Stimulated activated CD4-positive, alpha-beta T cell treated with anti-CD3 and anti-CD28 coated beads, Interleukin-15, amount 100 ng/mL, for 48 hours (primary cell): ENCODE measurements at regions not wholly inside any gene's neighbourhood (a gene's known extent, or its start where the extent isn't known, plus 50 kb on each side); places are given as distances from the start of the nearest gene placed in this dataset.
"Not testable (repeated sequence)": the region's sequence is repeated elsewhere in the genome, so short reads cannot be mapped to it uniquely, and the experiment has no call there.

Source experiments
- DNase-seq, 2 donors: peaks; one replicate each; pipeline ENCODE4 v3.0.0-alpha.2; 2020; ENCODE audit warnings: low read depth in 2 of 2

DNA sequence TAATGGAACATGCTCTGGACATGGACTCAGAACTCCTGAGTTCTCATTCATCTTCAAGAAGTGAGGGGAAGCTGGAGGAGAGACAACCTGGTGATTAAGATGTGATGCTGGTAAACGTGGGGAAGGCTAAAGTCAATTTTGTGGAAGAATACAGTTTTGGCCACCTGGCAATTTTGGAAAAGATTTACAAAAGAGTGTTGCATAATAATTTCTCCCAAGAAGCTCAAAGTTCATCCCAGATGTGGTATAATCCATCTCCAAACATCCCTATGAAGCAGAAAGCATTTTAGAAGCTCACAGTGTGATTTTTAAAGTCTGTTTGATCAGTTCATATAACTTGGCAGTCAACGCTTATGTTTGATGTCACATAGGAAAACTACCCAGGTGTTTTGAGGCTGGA, 208.7 kb downstream of the LMX1A start:
- DNase-seq: no peak

DNA sequence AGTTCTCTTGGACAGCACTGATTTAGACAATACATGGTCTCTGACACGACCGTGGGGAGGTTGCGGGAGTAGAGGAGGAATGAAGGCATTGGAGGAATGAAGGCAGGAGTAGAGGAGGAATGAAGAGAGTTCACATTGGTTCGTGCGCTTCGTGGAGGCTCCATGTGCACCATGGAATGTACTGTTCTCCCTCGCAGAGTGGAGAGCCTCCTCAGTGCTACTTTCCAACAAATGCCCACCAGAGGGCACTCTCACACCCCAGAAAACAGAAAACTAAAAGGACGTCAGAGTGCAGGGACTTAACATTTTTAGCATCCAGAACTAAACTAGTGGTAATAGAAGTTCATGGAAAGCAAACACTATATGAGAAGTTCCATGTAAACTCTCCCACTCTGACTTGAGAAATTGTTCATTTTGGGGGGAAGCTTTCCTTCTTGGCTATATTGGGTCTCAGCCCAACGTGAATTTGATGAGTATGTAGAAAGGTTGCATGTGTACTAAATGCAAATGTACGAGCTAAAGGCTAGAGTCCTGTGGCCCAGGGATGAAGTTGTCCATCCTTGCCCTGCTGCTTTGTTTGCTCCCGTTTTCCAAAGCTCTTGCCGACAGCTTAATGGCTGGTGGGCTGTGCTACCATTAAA, 211.6 kb downstream of the LMX1A start:
- peak; percentile 0 to 17 for DNase-seq

DNA sequence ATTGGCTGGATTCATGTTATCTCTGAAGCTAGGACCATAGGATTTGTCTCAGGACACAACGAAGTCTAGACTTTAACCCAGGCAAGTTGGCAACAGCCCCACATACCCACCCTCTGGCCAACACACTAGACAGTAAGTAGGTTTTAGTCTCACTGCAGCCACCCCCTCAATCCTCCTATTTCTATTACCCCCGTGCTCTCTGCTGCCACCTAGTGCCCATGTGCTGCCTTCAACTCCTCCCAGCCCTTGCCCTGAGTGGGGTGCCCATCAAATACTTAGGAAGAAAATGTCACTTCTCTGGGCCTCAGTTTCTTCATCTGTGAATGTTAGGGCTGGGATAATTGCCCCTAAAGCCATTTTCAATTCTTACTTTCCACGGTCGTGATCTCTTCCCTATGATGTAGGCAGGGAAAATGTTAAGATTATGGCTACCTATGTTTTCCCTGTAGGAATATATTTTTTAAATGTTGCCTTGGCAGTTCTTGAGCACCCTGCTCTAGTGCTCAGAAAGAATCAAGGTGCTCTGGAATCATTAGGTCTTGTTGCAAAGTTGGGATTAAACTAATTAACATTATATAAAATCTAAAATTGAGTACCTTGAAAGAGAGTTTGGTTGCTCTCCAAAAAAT, 213.0 kb downstream of the LMX1A start:
- DNase-seq: peak in 1 of 2 donors; percentile 4

DNA sequence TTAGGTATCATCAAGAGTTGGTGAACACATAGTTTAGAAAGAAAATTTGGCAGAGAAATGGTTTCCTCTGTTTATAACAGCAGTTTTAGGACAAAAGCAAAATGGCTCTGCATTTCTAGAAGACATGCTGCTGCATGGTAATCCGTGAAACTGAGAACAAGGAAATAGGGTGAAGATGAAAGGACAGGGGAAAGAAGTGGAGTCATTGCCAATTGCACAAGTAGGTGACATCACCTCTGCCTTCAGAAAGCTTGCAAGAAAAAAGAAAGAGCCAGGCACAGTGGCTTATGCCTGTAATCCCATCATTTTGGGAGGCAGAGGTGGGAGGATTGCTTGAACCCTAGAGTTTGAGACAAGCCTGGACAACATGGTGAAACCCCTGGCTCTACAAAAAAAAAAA, 217.6 kb downstream of the LMX1A start:
- no peak for DNase-seq

DNA sequence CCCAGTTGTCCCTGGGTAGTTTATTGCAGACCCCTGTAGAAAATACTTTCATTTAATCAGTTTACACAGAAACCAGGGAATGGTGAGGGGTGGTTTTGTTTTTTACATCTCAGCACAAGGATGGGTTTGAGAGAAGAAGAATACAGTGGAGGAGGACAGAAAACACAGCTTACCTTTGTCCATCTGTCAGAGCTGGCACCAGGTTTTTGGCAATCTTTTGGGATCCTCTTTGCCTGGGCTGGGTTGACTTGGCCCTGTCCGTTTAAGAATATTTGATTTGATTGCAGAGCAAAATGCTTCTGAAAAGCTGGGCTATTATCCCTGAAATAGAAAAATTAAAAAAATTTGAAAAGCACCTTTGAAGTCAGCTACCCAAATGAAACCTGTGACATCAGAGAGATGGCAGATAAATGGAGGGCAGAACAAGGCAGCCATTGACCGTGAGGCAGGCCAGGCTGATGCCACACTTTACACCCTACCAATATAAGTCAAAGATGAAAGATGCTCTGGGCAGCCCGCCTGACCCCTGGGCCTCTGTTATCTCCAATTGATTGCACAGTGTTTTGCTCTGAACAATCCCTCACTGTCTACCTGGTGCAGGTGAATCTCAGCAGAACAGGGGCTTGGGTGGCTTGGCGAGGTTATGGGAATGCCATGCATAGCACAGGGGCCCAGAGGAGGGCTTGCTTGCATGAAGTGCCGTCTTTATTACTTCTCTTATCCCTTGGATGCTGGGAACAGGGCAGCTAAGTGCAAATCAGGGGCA, 218.8 kb downstream of the LMX1A start:
- DNase-seq: no peak

DNA sequence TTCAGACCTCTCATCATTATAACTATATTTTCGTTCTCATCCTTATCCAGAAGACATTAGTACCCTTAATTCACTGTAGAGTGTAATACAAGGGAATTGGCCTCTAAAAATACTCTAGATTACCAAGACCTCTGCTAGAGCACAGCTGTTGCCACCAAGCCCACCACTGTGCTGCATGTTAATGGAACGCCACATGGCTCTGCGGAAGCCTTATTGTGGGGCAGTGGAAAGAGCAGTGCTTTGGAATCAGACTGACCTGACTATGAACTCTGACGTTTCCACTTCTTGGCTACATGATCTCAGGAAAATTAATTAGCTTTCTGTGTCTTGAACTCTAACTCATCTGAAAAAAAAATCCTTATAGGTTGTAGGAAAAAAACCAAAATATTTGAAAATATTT, 222.1 kb downstream of the LMX1A start:
- no peak for DNase-seq

DNA sequence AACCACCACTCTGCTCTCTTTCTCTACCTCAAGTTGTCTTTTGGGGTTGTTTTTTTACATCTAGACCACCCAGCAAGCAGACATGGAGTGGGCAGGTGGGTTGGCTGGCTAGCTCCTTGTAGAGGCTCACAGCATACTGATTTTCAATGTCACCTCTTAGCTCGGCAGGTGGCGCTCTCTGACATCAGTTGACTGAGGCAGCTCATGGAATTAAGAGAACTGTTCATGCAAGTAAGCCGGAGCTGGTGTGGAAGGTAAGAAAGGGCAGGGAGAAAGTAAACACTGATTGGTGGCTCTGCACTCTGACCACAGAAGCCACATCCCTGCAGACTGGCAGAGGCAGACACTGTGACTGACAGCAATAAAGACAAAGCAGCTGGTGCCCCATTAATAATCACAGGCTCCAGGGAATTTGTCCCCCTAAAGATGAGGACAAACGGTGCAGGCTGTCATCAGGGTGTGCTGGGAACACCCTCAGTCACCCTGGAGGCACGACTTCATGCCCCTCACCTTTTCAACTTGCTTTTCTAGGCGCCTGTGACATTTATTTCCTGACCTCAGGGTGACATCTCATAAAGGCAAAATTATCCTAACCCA, 226.8 kb downstream of the LMX1A start:
- DNase-seq: peak; percentile 2 to 14

DNA sequence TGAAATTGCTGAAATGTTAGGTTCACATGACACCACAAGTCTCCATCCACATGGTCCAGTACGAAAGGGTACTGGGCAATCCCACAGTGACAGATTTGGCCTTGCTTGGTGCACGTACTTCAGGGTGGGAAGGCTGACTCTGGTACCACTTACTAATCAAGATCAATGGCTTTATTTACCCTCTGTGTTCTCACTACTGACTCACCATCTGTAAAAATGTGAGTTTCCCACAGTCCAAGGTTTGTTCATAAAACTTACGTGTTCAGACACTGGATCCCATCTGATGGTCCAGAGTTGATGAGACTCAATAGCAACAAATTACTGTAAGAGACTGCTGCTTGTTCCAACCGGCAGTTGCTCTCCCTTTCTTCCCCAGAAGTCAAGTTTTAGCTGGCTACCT, 231.7 kb downstream of the LMX1A start:
- DNase-seq: no peak

DNA sequence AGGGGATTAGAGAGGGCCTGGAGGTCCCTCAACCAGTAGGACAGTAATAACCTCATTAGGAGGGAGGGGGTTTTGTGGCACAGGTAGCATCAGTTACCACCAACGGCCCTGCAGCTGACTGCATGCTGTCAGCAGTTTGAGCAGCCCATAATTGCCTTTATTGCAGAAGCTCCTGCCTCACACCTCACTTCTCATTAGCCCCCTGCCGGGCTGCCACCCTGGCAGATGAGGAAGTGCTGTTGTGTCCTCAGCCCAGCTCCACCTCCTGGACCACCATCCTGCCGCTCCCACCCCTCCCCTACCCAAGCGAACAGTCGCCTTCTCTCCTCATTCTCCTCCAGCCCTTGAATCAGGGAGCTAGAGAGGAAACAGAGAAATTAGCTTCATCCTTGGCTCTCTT, 237.4 kb downstream of the LMX1A start:
- no peak for DNase-seq

DNA sequence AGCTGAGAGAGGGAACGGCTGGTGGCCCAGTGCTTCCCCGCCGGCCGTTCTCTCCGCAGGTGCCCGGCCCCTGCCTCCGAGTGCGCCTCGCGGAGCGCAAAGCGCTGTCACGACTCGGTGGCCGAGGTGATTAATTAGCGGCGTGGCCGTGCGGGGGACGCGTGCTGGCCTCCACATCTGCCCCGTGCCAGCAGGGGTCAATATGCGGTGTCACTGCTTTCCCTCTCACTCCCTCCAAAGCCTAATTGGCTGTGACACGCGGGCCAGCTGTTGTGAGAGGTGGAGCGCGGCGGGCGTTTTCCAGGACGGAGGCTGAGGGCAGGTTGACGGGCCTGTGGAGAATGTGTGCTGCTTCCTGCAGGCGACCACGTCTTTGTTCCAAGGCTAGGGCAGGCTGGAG, 239.0 kb downstream of the LMX1A start:
- no peak for DNase-seq

DNA sequence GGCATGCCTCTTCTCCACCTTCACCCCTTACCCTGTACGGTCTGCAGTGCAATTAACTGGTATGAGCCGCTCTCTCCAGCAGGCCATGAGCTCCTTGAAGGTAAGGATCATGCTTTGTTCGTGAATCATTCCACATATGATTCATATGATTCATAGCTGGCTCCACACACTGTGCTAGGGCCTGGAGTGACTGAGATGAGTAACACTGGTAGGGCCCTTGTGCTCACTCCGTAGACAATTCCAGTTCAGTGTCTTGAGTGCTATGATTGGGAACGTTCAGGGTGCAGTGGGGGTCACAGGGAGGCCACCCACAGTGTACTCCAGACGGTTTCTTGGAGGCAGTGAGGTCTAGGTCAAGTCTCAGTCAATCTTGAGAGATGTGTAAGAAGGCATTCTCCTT, 239.8 kb downstream of the LMX1A start:
- no peak for DNase-seq

DNA sequence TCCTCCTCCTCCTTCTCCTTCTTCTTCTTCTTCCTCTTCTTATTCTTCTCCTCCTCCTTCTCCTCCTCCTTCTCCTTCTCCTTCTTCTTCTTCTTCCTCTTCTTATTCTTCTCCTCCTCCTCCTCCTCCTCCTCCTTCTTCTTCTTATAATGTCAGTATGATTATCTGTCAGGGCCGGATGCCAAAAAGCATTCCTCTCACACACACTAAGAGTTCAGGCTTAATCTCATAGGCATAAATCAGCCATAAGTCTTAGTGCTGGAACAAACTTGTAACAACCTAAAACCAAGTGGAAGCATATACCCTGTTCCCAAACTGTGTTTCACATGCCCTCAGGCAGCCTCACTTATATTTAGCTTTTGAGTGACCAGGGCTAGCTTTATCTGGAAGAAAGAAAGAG, 240.3 kb downstream of the LMX1A start:
- DNase-seq: no peak

DNA sequence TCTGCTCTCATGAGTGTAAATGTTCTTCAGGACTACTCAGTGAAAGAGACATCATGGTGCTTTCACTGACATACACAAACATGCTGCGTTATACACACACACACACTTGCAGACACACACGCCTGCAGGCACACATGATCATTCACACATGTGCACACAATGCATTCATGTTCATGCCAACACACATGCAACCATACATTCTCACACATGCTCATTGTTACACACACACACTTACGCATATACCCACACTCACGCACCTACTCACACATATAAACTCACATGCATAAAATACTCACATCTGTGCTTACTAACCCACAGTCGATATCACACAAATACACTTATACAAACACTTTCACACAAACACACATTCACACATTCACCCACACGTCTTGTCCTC, 241.6 kb downstream of the LMX1A start:
- no peak for DNase-seq

DNA sequence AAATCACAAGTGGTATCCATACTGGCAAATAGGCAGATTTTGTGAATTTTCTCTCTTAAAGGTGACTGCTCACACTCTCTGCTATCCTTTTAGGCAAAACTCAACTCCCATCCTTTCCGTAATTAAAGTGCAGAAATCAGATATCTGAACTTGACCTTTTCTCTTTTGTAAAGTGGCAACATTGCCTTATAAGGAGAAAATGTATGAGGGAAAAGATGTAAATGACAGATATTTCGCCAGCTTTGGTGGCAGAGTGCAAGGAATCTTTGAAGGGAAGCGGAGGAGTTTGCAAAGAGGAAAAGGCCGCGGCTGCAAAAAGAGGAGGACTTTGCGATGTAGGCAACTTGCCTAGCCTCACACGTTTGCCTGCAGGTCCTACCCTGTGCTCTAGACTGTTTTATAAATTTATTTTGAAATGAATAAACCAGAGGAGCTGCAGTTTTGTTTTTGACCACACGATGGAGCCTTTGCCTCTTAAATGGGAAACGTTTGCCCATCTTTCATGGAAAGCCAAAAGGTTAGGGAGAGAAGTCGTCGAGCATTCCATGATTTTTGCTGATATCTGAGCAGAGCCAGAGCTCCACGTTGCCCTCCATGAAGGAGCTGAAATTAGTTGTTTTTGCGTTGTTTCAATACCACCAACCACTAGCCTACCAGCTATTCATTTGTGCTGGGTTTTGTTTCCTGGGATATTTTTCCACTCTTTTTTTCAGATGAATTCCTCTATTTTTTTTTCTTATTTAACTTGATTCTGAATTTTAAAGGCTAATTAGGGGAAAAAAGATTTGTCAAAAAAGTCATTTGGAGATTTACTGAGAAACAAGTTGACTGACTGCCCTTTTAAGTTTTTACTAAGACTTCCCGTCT, 242.3 kb downstream of the LMX1A start:
- DNase-seq: peak in 1 of 2 donors; percentile 3

DNA sequence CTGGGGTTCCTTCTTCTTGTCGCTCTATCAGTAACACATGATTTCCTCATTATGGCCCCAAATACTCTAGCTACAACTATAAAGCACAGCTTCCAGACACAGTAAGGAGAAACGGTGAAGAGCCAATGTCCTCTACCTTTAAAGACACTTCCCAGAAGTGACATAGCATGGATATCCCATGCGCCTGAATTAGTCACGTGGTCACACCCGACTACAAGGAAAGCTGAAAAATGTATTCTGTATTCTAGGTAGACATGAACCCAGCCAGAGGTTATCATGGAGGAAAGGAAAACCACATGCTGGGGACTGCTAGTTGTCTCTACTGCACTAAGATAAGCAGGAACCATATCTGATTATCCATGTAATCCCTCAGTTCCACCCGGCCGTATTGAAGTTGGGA, 244.3 kb downstream of the LMX1A start:
- DNase-seq: no peak

DNA sequence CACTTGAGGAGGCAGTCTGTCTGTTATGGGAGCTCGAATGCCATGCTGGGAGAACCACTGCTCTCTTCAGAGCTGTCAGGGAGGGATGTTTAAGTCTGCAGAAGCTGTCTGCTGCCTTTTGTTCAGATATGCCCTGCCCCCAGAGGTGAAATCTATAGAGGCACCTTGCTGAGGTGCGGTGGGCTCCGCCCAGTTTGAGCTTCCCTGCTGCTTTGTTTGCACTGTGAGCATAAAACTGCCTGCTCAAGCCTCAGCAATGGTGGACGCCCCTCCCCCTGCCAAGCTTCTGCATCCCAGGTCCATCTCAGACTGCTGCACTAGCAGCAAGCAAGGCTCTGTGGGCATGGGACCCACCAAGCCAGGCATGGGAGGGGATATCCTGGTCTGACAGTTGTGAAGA, 247.5 kb downstream of the LMX1A start:
- no peak for DNase-seq

DNA sequence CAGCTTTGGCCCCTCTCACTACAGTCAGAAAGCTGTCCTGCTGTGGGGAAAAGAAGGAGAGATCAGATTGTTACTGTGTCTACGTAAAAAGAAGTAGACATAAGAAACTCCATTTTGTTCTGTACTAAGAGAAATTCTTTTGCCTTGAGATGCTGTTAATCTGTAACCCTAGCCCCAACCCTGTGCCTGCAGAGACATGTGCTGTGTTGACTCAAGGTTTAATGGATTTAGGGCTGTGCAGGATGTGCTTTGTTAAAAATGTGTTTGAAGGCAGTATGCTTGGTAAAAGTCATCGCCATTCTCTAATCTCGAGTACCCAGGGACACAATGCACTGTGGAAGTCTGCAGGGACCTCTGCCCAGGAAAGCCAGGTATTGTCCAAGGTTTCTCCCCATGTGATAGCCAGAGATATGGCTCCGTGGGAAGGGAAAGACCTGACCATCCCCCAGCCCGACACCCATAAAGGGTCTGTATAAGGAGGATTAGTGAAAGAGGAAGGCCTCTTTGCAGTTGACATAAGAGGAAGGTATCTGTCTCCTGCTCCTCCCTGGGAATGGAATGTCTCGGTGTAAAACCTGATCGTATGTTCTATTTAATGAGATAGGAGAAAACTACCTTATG, 263.9 kb downstream of the LMX1A start:
- DNase-seq: not testable (repeated sequence)

DNA sequence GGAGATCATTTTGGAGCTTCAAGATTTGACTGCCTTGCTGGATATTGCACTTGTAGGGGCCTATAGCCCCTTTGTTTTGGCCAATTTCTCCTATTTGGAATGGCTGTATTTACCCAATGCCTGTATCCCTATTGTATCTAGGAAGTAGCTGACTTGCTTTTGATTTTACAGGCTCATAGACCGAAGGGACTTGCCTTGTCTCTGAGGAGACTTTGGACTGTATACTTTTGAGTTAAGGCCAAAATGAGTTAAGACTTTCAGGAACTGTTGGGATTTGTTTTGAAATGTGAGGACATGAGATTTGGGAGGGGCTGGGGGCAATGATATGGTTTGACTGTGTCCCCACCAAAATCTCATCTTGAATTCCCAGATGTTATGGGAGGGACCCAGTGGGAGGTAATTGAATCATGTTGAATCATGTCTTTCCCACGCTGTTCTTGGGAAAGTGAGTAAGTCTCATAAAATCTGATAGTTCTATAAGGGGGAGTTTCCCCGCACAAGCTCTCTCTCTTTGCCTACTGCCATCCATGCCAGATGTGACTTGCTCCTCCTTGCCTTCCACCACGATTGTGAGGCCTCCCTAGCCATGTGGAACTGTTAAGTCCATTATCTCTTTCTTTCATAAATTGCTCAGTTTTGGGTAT, 276.1 kb downstream of the LMX1A start:
- no peak for DNase-seq

DNA sequence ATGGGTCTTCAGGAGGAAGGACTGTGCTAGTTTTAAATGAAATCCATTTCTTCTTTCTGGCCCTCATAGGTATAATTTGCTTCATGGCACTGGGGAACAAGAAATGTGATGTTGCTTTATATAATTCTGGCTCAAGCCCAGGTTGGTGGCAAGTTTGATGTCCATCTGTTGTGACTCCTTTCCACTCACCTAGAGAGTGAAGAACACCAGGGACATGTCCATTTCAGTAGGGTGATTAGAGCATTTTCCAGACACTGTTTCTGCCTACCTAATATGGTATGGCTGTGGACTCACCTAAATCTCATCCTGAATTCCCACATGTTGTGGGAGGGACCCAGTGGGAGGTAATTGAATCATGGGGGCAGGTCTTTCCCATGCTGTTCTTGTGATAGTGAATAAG, 278.1 kb downstream of the LMX1A start:
- DNase-seq: no peak

DNA sequence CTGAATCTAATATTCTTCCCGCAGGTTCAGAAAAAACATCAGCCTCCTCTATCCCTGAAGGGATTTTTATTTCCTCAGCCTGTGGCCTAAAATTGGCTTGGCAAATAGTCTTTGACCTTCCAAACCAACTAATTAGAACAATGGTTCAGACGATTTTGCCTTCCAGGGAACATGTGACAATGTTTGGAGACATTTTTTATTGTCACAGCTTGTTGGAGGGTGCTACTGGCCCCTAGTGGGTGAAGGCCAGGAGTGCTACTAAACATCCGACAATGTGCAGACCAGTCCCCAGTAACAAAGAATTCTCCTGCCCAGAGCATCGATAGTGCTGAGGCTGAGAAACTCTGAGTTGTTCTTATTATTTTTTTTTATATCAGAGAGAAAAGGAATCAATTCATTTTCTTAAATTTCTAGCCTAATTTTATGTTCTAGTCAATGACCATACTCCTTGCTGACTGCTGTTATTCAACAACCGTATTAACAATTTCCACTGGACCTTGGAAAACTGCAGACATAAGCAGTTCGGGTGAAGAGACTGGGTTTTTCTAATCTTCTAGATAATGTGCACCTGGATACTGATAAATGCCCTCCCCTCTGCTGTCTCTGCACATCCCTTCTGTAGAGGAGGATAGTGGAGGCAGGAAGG, 280.7 kb downstream of the LMX1A start:
- DNase-seq: no peak
